Right kidney (tissue), 1 donor: ENCODE measurements at regions not wholly inside any gene's neighbourhood (a gene's known extent, or its start where the extent isn't known, plus 50 kb on each side); places are given as distances from the start of the nearest gene placed in this dataset.

Experiments used
- DNase-seq: peaks from one replicate; pipeline ENCODE4 v3.0.0-alpha.2; 2016

- no peak for DNase-seq
Measured at GRCh38 chr1:193974286-193974798, 787.9 kb upstream of the B3GALT2 start.

DNA sequence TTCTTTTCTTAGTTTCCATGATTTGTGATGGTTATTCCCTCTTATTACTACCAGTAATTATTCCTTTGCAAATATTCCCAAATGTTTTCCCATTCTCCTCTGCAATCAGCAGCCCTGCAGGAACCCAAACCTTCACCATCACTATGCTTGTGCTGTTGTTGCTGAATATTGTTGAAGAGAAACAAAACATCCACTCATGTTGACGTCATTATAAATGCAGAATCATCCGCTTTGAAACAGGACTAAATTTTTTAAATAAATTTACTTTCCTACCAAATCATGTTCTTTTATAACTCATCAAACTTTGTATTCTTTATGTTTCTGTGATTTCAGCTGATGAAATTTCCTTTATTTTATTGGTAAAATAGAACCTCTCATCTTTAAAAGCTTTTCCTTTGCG, 787.0 kb upstream of the B3GALT2 start:
- no peak for DNase-seq

GRCh38 chr1:193971595-193971994, 785.2 kb upstream of the B3GALT2 start:
- no peak for DNase-seq

DNA sequence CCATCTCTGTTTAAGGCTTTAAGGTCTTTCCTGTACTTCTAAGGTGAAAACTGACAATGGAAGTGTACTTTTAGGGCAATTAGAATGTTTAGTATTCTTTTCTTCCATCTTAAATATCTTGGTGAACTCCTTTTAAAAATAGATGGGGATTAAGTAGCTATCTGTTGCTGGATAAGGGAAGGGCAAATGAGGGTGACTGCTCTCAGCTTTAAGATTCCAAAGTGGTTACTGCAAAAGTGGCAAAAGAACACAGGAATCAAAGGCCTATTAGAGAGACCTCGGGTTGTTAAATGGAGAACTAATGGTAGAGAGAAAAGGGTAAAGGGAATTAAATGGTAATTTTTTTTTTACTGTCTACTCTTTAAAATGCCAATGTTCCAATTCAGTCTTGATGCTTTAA, 774.1 kb upstream of the B3GALT2 start:
- no peak for DNase-seq

- no peak for DNase-seq
Measured at GRCh38 chr1:193960040-193960439, 773.6 kb upstream of the B3GALT2 start.

DNA sequence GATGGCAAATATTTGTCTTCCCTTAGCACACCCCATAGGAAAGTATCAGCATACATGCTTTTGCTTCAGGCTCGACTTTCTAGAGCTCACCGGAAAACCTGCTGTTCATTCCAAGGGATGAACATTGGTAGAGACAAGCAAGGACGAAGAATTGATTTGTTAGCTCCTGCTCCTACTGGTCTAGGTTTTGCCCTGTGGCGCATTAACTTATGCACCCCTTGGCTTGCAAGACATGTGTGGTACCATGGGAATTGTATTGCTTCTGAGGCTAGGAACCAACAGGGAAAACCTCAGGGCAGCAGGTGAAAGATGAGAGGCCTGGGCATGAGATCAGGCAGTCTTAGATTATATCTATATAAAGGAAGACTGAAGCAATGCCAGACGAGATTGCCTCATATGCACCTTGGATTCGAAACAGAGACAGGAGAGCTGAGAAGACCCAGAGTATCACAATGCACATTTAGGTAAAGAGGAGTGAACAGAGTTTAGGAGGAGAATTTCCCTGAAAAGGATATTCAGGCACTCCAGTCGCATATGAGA, 771.2 kb upstream of the B3GALT2 start:
- DNase-seq = no peak

GRCh38 chr1:193952778-193953374, 766.5 kb upstream of the B3GALT2 start:
- DNase-seq = no peak

DNA sequence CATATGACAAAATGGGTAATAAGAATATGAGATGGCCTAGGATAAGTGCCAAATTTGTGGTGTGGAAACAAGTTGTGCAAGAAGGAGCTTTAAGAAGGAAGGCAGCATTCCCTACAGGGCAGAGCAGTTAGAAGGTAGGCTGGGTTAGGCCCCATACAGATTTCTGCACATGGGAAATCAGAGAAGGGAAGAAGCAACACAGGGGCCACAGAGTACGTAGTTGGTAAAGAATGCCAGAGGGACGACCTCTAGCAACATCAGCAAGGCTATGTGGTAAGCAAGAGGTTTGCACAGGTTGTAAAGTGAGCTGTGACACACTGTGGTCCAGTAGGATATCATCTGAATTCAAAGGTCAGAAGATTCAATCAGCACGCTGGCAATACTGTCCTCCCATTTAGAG, 765.6 kb upstream of the B3GALT2 start:
- no peak for DNase-seq

DNA sequence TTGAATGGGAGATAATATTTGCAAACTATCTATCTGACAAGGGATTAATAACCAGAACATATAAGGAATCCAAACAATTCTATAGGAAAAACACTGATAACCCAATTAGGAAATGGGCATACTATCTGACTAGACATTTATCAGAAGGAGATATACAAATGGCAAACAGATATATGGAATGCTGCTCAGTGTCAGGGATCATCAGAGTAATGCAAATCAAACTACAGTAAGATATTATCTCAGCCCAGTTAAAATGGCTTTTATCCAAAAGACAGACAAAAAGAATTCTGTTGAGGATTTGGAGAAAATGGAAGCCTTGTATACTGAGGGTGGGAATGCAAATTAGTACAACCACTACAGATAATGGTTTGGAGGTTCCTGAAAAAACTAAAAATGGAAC, 758.0 kb upstream of the B3GALT2 start:
- DNase-seq = no peak

GRCh38 chr1:193940176-193940575, 753.8 kb upstream of the B3GALT2 start:
- no peak for DNase-seq

DNA sequence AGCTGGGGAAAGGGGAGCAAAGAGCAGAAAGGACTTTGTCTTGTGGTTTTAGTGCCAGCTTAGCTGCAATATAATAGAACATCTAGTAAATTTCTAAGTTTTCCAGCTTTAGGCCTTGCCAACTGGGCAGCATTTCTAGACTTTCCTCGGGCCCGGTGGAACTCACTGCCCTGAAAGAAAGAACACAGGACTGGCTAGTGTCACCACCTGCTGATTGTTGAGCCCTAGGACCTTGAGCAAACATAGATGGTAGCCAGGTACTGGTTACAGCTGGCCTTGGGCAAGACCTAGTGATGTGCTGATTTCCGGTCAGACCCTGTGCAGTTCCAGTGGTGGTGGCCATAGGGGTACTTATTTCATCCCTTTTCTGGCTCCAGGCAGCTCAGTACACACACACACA, 753.2 kb upstream of the B3GALT2 start:
- no peak for DNase-seq

GRCh38 chr1:193937308-193937707, 750.9 kb upstream of the B3GALT2 start:
- DNase-seq = no peak

DNA sequence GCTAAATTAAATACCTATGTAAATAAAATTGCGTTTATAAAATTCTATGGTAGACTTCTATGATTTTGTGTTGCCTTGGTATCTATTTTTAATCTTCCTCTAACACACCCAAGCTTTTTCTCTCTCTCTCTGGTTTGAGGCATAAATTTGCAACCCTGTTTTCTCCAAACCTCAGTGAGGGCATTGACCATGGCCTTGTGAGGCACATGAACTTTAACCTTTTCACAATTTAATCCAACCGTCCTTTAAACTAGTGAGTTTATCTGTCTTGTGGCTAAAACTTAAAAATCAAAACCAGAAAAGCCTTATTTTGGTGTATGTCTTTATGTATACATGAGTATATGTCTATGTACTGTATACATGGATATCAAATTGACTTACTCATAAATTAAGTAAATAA, 746.6 kb upstream of the B3GALT2 start:
- no peak for DNase-seq

DNA sequence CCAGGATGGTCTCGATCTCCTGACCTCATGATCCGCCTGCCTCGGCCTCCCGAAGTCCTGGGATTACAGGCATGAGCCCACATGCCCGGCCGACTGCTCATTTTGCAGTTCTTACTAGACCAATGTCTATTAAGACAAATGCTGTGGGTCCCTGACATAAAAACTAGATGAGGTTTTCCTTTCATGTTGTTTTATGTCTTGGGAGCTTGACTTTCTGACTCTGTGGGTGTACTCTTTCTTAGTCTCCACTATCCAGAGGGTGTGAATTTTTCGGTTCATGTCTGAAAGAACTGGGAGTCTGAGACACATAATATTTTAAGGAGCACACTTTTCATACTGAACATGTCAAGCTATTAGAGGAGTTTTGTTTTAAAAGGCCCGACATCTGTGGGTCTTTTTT, 744.9 kb upstream of the B3GALT2 start:
- peak; percentile 5 for DNase-seq

GRCh38 chr1:193929374-193930033, 743.1 kb upstream of the B3GALT2 start:
- DNase-seq = no peak

DNA sequence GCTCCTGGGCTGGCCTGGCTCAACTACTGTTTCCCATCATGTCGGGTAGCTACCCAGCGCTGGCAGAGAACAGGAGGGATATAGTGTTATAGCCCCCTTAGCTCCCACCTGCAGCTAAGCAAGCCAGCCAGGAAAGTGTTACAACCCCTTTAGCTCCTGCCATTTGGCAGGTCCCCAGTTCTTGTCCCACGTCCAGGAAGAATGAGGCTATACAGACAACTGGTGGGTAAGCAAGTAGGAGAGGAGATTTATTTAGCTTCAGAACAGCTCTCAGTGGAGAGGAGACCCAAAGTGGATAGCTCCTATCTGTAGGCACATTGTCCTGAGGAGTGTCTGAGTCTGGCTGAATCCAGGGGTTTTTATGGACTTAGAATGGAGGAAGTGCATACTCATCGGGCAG, 741.1 kb upstream of the B3GALT2 start:
- DNase-seq = no peak

DNA sequence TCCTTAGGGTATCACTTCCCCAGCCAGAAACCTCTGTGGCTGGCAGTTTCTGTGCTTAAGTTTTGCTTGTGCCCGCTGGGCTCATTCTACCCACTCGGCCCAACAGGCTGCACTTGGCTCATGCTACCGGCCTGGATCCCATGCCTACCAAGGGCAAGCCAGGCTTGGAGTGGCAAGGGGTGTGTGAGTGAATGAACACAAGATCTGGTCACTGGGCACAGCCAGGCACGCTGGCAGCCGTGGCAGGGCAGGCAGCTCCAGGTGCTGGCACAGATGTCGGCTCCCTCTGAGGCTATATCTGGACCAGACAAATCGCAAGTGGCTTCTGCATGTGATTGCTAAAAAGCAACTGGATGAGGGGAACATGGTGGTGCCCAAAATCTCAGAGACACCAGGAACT, 740.5 kb upstream of the B3GALT2 start:
- DNase-seq = no peak

GRCh38 chr1:193919827-193920226, 733.4 kb upstream of the B3GALT2 start:
- no peak for DNase-seq

DNA sequence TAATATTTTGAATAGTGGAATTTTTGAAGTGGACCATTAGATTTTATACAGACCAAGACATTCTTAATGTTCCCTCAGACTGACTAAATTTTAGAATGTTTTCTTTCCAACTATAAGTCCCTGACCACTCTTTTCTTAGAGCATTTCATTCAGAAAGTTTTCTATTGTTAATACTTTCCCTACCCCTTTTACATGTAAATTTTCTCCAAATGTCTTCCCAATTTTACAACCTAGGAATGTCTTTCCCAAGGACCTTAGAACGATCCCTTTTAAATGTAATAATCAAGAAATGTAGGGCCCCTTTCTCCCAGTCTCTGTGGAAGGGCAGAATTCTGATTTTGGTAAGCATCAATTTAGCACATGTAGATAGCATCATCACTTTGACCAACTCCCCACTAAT, 730.0 kb upstream of the B3GALT2 start:
- no peak for DNase-seq

DNA sequence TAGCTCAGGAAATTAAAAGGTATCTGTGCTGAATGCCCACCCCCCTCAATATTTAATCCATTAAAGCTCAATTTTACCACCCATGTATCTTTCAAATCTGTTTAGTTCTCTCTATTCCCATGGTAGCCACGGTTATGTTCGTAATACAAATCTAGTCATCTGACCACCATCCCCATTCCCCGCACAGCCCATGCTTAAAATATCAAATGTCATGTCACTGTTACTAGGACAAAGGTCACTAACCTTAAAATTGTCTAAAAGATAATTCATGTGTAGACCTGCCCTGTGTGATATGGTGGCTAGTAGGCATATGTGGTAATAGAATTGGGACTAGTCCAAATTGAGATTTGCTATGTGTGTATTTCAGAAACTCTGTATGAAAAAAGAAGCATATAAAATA, 728.5 kb upstream of the B3GALT2 start:
- no peak for DNase-seq

DNA sequence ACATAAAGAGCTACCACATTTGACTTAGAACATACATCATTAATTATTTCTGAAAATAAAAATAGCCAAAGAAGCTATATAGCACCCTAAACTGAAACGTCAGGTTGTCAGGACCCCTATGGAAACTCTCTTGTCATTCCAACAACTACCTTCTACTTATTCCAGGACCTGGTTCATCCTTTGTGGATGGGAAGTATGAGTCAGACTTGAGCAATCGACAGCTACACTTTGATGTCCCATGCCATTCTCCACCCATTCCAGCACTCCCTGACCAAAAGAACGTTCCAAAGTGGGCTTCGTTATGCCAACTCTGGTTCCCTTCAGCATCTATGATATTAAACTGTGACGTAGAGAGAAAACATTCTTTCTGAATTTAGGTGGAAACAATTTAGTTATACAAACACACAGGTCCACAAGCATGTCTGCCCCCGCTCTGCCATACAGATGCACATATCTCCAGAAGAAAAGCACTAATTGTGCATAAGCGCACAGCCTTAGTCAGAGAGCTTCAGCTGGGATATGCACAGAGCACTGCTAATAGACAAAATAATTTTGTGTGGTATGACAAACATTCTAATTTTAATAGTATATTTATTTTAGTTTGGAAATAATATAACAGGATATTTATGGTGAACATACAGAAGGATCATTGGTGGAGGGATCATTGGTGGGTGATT, 723.1 kb upstream of the B3GALT2 start:
- DNase-seq = no peak

GRCh38 chr1:193905288-193906085, 719.1 kb upstream of the B3GALT2 start:
- no peak for DNase-seq

- no peak for DNase-seq
Measured at GRCh38 chr1:193891788-193892187, 705.4 kb upstream of the B3GALT2 start.
